ENCODE measurements at regions not wholly inside any gene's neighbourhood (a gene's known extent, or its start where the extent isn't known, plus 50 kb on each side); places are given as distances from the start of the nearest gene placed in this dataset.

- DNase-seq: no peak
These were observed 419.5 kb upstream of the ID4 start for GRCh38 chr6:19417713-19418112.

GRCh38 chr6:19424853-19425252, 412.3 kb upstream of the ID4 start:
- DNase-seq: no peak

- DNase-seq: no peak
These were observed 409.6 kb upstream of the ID4 start for GRCh38 chr6:19427548-19427947.

GRCh38 chr6:19432966-19433498, 404.1 kb upstream of the ID4 start:
- DNase-seq: no peak

- DNase-seq: no peak
These were observed 403.1 kb upstream of the ID4 start for GRCh38 chr6:19434065-19434464.

GRCh38 chr6:19435755-19436154, 401.4 kb upstream of the ID4 start:
- no peak for DNase-seq

- no peak for DNase-seq
These were observed 398.4 kb upstream of the ID4 start for GRCh38 chr6:19438566-19439353.

GRCh38 chr6:19440531-19440930, 396.6 kb upstream of the ID4 start:
- DNase-seq: no peak

- DNase-seq: no peak
These were observed 393.8 kb upstream of the ID4 start for GRCh38 chr6:19443411-19443810.

GRCh38 chr6:19444041-19444440, 393.1 kb upstream of the ID4 start:
- DNase-seq: no peak

GRCh38 chr6:19444481-19444880, 392.7 kb upstream of the ID4 start:
- DNase-seq: no peak

GRCh38 chr6:19446570-19446969, 390.6 kb upstream of the ID4 start:
- no peak for DNase-seq

- no peak for DNase-seq
These were observed 386.5 kb upstream of the ID4 start for GRCh38 chr6:19450651-19451050.

- DNase-seq: no peak
These were observed 384.7 kb upstream of the ID4 start for GRCh38 chr6:19452495-19452894.

GRCh38 chr6:19454001-19454720, 383.0 kb upstream of the ID4 start:
- no peak for DNase-seq

- no peak for DNase-seq
These were observed 382.3 kb upstream of the ID4 start for GRCh38 chr6:19454721-19455392.

- DNase-seq: no peak
These were observed 373.9 kb upstream of the ID4 start for GRCh38 chr6:19463250-19463649.

GRCh38 chr6:19463925-19464324, 373.2 kb upstream of the ID4 start:
- no peak for DNase-seq

- no peak for DNase-seq
These were observed 371.9 kb upstream of the ID4 start for GRCh38 chr6:19465256-19465655.

GRCh38 chr6:19465760-19466159, 371.4 kb upstream of the ID4 start:
- DNase-seq: no peak

GRCh38 chr6:19470333-19470732, 366.8 kb upstream of the ID4 start:
- no peak for DNase-seq

- no peak for DNase-seq
These were observed 365.0 kb upstream of the ID4 start for GRCh38 chr6:19472153-19472552.

- DNase-seq: no peak
These were observed 364.3 kb upstream of the ID4 start for GRCh38 chr6:19472850-19473249.

GRCh38 chr6:19477563-19477962, 359.6 kb upstream of the ID4 start:
- no peak for DNase-seq
